Cardiac fibroblast (primary cell): ENCODE measurements at regions not wholly inside any gene's neighbourhood (a gene's known extent, or its start where the extent isn't known, plus 50 kb on each side); places are given as distances from the start of the nearest gene placed in this dataset.

ENCODE experiments used
- DNase-seq, 2 donors: peaks; one replicate each; pipeline versions ENCODE4 v3.0.0 to v3.0.0-alpha.2; 2010; ENCODE audit warnings: low read depth in 2 of 2
- H3K4me3 ChIP-seq, 2 donors: replicated peaks in 1 of 2; 1 replicate in 1 of 2; 2 replicates in 1 of 2; pipeline ENCODE4 v1.5.1; 2011; ENCODE audit warnings: low read depth in 2 of 2, low read length in 2 of 2, mild to moderate bottlenecking in 2 of 2, moderate library complexity in 1 of 2
- TF ChIP-seq, protein P1 (sequence below): IDR thresholded peaks from one replicate; pipeline ENCODE4 v1.5.1; 2011; ENCODE audit warnings: low read depth, mild to moderate bottlenecking, low read length, inconsistent platforms

DNA sequence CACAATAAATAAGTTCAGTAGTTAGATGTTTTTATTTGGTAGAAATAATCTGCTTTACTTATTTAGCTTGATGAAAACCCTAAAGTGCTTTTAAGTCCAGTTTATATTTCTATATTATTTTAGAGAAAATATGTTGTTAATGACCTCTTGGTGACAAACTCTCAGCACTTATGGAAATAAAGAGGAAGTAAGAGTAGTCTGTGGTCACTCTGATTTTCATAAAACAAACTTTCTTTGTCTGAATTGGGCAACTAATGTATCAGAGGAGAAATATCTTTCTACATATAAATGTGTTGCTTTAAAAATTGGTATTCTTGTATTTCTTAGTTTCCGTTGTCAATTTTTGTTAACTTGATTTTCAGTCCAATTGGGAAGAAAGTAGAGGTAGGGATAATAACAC is 878.9 kb upstream of the SEL1L start:
- no peak for DNase-seq
- TF ChIP-seq, protein P1, sequence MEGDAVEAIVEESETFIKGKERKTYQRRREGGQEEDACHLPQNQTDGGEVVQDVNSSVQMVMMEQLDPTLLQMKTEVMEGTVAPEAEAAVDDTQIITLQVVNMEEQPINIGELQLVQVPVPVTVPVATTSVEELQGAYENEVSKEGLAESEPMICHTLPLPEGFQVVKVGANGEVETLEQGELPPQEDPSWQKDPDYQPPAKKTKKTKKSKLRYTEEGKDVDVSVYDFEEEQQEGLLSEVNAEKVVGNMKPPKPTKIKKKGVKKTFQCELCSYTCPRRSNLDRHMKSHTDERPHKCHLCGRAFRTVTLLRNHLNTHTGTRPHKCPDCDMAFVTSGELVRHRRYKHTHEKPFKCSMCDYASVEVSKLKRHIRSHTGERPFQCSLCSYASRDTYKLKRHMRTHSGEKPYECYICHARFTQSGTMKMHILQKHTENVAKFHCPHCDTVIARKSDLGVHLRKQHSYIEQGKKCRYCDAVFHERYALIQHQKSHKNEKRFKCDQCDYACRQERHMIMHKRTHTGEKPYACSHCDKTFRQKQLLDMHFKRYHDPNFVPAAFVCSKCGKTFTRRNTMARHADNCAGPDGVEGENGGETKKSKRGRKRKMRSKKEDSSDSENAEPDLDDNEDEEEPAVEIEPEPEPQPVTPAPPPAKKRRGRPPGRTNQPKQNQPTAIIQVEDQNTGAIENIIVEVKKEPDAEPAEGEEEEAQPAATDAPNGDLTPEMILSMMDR: no peak
- H3K4me3 ChIP-seq: no peak overlapping the region

DNA sequence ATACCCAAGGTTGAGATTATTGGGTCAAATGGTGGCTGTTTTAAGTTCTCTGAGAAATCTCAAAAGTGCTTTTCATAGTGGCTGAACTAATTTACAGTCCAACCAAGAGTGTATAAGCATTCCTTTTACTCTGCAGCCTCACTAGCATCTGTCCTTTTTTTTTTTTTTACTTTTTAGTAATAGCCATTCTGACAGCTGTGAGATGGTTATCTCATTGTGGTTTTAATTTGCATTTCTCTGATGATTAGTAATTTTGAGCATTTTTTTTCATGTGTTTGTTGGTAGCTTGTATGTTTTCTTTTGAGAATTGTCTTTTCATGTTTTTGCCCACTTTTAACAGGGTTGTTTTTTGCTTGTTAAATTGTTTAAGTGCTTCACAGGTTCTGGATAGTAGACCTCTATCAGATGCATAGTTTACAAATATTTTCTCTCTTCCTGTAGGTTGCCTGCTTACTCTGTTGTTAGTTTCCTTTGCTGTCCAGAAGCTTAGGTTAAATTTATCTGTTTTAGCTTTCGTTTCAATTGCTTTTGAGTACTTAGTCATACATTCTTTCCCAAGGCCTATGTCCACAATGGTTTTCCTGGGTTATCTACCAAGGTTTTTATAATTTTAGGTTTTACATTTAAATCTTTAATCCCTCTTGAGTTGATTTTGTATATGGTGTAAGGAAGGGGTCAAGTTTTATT is 881.3 kb upstream of the SEL1L start:
- H3K4me3 ChIP-seq: no peak overlapping the region
- TF ChIP-seq, protein P1: no peak
- DNase-seq: no peak

DNA sequence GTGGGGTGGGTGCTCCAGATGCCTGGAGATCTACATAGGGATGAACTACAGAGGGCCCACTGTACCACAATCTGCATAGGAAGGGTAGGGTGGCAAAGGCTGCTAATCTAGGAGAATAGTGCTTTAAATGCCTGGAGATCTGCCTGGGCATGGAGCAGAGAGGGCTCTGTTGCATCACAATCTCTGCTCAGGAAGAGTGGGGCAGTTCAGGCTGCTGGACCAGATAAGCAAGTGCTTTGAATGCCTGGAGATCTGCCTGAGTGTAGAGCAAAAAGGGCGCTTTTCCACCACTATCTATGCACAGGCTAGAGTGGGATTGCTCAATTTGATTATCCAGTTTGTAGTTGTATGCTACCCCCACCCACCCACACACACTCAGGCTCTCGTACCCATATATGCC is 886.3 kb upstream of the SEL1L start:
- TF ChIP-seq, protein P1: no peak
- no peak overlapping the region for H3K4me3 ChIP-seq
- DNase-seq: no peak

DNA sequence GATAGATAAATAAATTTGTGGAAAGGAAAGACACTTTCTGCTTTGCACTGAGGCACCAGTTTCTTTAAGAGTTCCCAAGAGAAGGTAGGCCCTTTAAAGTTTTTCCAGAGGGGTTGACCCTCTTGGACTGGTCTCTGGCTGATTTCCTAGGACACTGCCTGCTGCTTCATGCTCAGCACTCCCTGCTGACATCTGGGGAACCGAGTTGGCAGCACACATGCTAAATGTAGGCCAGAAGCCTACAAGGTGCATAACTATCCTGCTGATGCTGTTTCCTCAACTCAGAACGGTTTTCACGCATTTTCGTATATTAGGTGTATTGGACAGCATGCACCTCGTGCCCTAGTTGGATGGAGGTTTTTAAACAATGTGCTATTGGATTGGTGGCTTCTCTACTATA is 887.2 kb upstream of the SEL1L start:
- TF ChIP-seq, protein P1: no peak
- DNase-seq: no peak
- H3K4me3 ChIP-seq: no peak overlapping the region

DNA sequence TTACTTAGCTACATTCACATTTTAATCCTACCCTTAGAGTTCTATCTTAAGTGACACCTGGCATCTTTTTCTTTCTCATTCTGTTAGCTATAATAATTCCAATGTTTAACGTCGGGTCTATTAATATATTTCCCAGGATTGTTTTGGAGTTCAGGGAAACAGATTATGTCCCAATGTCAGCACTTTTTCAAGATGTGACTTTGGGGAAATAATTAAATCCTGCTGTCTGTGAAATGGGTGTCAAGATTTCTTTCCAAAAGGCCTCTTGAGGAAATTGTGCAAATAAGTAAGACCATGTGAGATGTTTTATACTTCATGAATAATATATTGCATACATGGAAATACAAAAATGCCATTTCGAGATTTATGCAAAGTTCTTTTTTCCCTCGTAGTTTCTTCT is 887.6 kb upstream of the SEL1L start:
- no peak for DNase-seq
- TF ChIP-seq, protein P1: no peak
- no peak overlapping the region for H3K4me3 ChIP-seq

DNA sequence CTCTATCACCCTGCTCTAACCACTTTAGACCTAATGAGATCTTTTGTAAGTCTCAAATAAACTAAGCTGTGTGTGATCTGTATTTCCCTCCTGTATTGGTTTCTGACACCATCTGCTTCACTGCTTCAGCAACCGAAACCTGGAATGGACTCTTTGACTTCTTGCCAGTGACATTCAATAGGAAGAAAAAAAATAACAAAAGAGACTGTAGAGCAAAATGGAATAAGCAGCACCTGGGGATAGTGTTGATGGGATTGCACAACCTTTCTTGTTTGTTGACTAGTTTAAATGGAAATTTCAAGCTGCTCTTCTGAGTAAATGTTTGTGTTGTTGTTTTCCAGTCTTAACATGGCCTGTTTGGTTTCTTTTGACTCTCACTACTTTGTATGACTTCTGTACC is 888.6 kb upstream of the SEL1L start:
- no peak for DNase-seq
- TF ChIP-seq, protein P1: no peak
- no peak overlapping the region for H3K4me3 ChIP-seq

DNA sequence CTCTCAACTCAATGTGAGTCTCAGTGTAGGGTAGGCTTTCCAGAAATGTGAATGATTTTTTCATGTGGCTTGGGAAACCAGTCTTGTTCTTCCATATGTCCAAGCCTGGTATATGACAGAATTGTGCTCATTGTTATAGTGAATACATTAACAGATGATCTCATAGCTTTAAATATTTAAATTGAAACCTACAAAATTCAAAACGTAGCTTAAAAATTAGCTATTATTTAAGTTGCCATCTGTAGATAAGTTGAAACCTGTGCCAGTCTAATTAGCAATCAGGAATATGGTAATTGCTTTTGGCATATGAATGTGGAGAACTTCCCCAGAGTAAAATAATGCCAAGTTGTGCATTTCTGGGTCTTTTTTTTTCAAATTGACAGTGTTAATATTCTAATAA is 891.6 kb upstream of the SEL1L start:
- no peak overlapping the region for H3K4me3 ChIP-seq
- TF ChIP-seq, protein P1: no peak
- DNase-seq: no peak
